Kidney (tissue), 13 donors: ENCODE measurements at regions not wholly inside any gene's neighbourhood (a gene's known extent, or its start where the extent isn't known, plus 50 kb on each side); places are given as distances from the start of the nearest gene placed in this dataset.
"Not testable (repeated sequence)": the region's sequence is repeated elsewhere in the genome, so short reads cannot be mapped to it uniquely, and the experiment has no call there.

Experiments
- DNase-seq, 5 donors: peaks; one replicate each; pipeline ENCODE4 v3.0.0-alpha.2; 2013 to 2020
- FAIRE-seq: peaks from 2 replicates; lab custom pipeline; 2012; peaks lifted over from hg19 to GRCh38; lab: Jason Lieb, UNC
- H3K27ac ChIP-seq, 2 donors: one replicate each; pipeline ENCODE4 v1.7.0; 2013; ENCODE audit warnings: low read depth in 2 of 2, low read length in 2 of 2, inconsistent platforms in 1 of 2
- H3K27me3 ChIP-seq: one replicate; pipeline ENCODE4 v1.7.1; 2013; ENCODE audit warnings: low read length, inconsistent platforms; ENCODE audit not compliant: control insufficient read depth, insufficient read depth
- H3K36me3 ChIP-seq, 3 donors: one replicate each; pipeline versions ENCODE4 v1.7.0 to v1.7.1; 2013; ENCODE audit warnings: low read length in 3 of 3, control low read depth in 1 of 3, inconsistent platforms in 1 of 3; ENCODE audit not compliant: insufficient read depth in 3 of 3, control insufficient read depth in 2 of 3
- H3K4me1 ChIP-seq, 3 donors: one replicate each; pipeline versions ENCODE4 v1.7.0 to v1.7.1; 2013; ENCODE audit warnings: low read length in 3 of 3, inconsistent platforms in 1 of 3, low read depth in 1 of 3; ENCODE audit not compliant: control insufficient read depth in 2 of 3, insufficient read depth in 2 of 3
- H3K4me3 ChIP-seq, 3 donors: one replicate each; pipeline versions ENCODE4 v1.7.0 to v1.8.1; 2013; ENCODE audit warnings: low read length in 3 of 3, control low read depth in 1 of 3, inconsistent platforms in 1 of 3
- H3K9ac ChIP-seq, 3 donors: one replicate each; pipeline versions ENCODE4 v1.7.0 to v1.7.1; 2013; ENCODE audit warnings: low read length in 3 of 3, control low read depth in 1 of 3, inconsistent platforms in 1 of 3
- H3K9me3 ChIP-seq, 3 donors: one replicate each; pipeline versions ENCODE4 v1.7.0 to v1.7.1; 2013; ENCODE audit warnings: low read length in 3 of 3, control low read depth in 1 of 3, inconsistent platforms in 1 of 3; ENCODE audit not compliant: control insufficient read depth in 2 of 3, insufficient read depth in 1 of 3
- CTCF ChIP-seq: IDR thresholded peaks from 3 replicates; pipeline ENCODE4 v1.5.1; 2012; ENCODE audit warnings: mild to moderate bottlenecking, moderate library complexity, borderline replicate concordance; ENCODE audit not compliant: insufficient read depth; ENCODE audit errors: extremely low read depth
- intact Hi-C: fragments of 100-400 bp; cut with DNase I; formaldehyde crosslinking; loops from one replicate; pipeline ENCODE4 v1.11.1; 2022
- donor health status: control.
- donor health status: control.
- donor health status: control.
- donor health status: control.
- donor health status: control.
- donor health status: DM: yes; HTN: yes; CAD: no.
- donor health status: Normal renal cell carcinoma (clear cell type).

- H3K9ac ChIP-seq = no peak overlapping the region
- H3K27ac ChIP-seq = no peak overlapping the region
- no peaks in the 10 kb centered on the region for H3K9me3 ChIP-seq
- intact Hi-C loops = no loop called here
- no peak overlapping the region for H3K4me3 ChIP-seq
- FAIRE-seq (no peak), DNase-seq (no peak)
- no peaks in the 10 kb centered on the region for H3K4me1 ChIP-seq
- H3K36me3 ChIP-seq = no peaks in the 10 kb centered on the region
- H3K27me3 ChIP-seq = no peaks in the 10 kb centered on the region
- no peak for TF ChIP-seq CTCF
These were observed 188.0 kb downstream of the OR4C45 start for GRCh38 chr11:50220651-50221050.

DNA sequence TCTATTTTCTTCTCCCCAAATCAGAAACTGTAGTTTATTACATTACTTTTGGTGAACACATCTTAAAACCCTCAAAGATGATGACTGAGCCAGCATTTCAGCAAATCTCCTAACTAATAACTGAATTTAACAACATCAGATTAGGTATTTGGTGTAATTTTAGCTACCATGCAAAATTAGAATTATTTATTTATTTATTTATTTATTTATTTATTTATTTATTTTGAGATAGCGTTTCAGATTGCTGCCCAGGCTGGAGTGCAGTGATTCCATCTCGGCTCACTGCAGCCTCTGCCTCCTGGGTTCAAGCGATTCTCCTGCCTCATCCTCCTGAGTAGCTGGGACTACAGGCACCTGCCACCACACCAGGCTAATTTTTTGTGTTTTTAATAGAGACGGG is 205.7 kb downstream of the OR4C45 start:
- H3K4me1 ChIP-seq, FAIRE-seq, H3K4me3 ChIP-seq, DNase-seq, H3K27me3 ChIP-seq, H3K27ac ChIP-seq, H3K36me3 ChIP-seq, H3K9ac ChIP-seq, intact Hi-C loops, H3K9me3 ChIP-seq: not testable (repeated sequence)

DNA sequence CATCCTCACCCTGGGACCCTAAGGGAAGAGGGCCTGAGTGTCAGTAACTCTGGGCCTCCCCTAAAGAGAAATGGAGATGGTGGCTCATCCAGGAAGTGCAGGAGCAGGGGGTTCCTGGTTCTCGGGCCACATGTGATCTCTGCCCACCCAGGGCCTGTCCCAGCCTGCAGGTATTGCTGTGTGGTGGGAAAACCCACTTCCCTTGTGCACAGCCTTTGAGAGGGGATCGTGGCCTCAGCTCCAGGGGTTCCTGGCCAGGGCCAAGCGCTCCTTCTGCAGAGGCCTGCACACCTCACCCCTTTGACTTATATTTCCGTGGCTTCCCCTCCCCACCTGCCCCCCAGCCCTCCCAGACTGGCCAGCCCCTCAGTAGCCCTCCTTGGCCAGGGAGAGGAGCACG is 213.5 kb downstream of the OR4C45 start:
- FAIRE-seq (no peak), DNase-seq (no peak)
- Histone ChIP-seq H3K9me3 (no peaks in the 10 kb centered on the region), H3K4me1 (no peaks in the 10 kb centered on the region), H3K36me3 (no peaks in the 10 kb centered on the region), H3K27me3 (no peaks in the 10 kb centered on the region), H3K27ac (no peak overlapping the region), H3K9ac (no peak overlapping the region), H3K4me3 (no peak overlapping the region)
- intact Hi-C loops = no loop called here
- no peak for TF ChIP-seq CTCF

DNA sequence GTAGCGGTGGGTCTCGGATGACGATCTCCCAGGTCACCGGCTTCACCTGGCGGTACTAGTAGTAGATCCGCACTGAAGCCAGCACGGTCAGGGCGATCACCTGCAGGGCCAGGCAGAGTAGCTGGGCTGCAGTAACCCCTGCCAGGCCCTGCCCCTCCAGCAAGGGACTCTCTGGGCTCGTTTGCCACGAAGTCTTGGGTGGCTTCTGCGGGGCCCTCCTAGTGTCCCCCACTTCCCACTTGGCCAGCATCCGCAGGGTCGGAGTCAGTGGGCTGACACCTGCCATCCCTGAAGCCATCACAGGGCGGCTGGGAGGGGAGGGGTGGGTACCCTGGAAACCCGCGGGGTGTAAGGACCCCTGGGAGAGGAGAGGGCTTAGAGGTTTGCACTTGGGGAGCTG is 214.0 kb downstream of the OR4C45 start:
- TF ChIP-seq CTCF = no peak
- Histone ChIP-seq H3K27ac (no peak overlapping the region), H3K9ac (no peak overlapping the region), H3K27me3 (no peaks in the 10 kb centered on the region), H3K36me3 (no peaks in the 10 kb centered on the region), H3K9me3 (no peaks in the 10 kb centered on the region), H3K4me3 (no peak overlapping the region), H3K4me1 (no peaks in the 10 kb centered on the region)
- FAIRE-seq = no peak
- intact Hi-C loops = no loop called here
- no peak for DNase-seq
